WTC11 (cell line): ENCODE measurements at regions not wholly inside any gene's neighbourhood (a gene's known extent, or its start where the extent isn't known, plus 50 kb on each side); places are given as distances from the start of the nearest gene placed in this dataset.

Source experiments
- ATAC-seq: fragments of 200-7000 bp; cut with Tn5 transposase; 2 replicates; pipeline ENCODE4 v1.10.0; 2021; ENCODE audit warnings: mild to moderate bottlenecking, moderate library complexity
- CTCF ChIA-PET: fragments of 300-600 bp; sonication (Branson Sonifier 250); formaldehyde crosslinking; loops from one replicate; lab custom pipeline; 2021; ENCODE audit warnings: antibody characterized with exemption; lab: Charles Lee
- POLR2A ChIA-PET: fragments of 350-600 bp; sonication (Branson Sonifier 250); formaldehyde crosslinking; loops from one replicate; lab custom pipeline; 2021; ENCODE audit warnings: antibody characterized with exemption; lab: Charles Lee
- DNase-seq: peaks from one replicate; pipeline ENCODE4 v3.0.0; 2021; ENCODE audit warnings: low spot score
- H3K27ac Mint-ChIP-seq: 2 replicates; pipeline ENCODE4 v1.8.0; 2021; ENCODE audit warnings: mixed read lengths
- H3K27me3 Mint-ChIP-seq: 2 replicates; pipeline ENCODE4 v1.8.0; 2021; ENCODE audit warnings: low read depth, mild to moderate bottlenecking, moderate library complexity, mixed read lengths
- H3K36me3 Mint-ChIP-seq: 2 replicates; pipeline ENCODE4 v1.8.0; 2021; ENCODE audit warnings: mixed read lengths
- H3K4me1 Mint-ChIP-seq: 2 replicates; pipeline ENCODE4 v1.8.0; 2022; ENCODE audit warnings: mixed read lengths
- H3K4me3 Mint-ChIP-seq: 2 replicates; pipeline ENCODE4 v1.8.0; 2021; ENCODE audit warnings: mild to moderate bottlenecking, moderate library complexity, mixed read lengths
- H3K9me3 Mint-ChIP-seq: 2 replicates; pipeline ENCODE4 v1.8.0; 2021; ENCODE audit warnings: mixed read lengths
- ATF6 ChIP-seq: sonication (generic); formaldehyde crosslinking; IDR thresholded peaks from 2 replicates; pipeline ENCODE4 v1.8.1; 2023; ENCODE audit warnings: mild to moderate bottlenecking, missing genetic modification reagents
- E2F5 ChIP-seq: sonication (generic); formaldehyde crosslinking; IDR thresholded peaks from 2 replicates; pipeline ENCODE4 v1.8.1; 2022; ENCODE audit warnings: mild to moderate bottlenecking, moderate library complexity, missing genetic modification reagents
- FOXJ3 ChIP-seq: sonication (generic); formaldehyde crosslinking; IDR thresholded peaks from 2 replicates; pipeline ENCODE4 v1.9.0; 2021; ENCODE audit warnings: missing genetic modification reagents, mild to moderate bottlenecking, borderline replicate concordance
- GTF2I ChIP-seq: fragments of 250-450 bp; sonication (Bioruptor Pico); conservative IDR thresholded peaks from 2 replicates; pipeline ENCODE4 v1.4.0; 2021; ENCODE audit warnings: mild to moderate bottlenecking
- JAZF1 ChIP-seq: fragments of 250-450 bp; sonication (Bioruptor Pico); IDR thresholded peaks from 2 replicates; pipeline ENCODE4 v1.9.0; 2021; ENCODE audit warnings: moderate library complexity, mild to moderate bottlenecking, inconsistent platforms
- JUN ChIP-seq: sonication (generic); formaldehyde crosslinking; IDR thresholded peaks from 2 replicates; pipeline ENCODE4 v1.8.0; 2023; ENCODE audit warnings: mild to moderate bottlenecking, missing genetic modification reagents
- MXD4 ChIP-seq: fragments of 250-450 bp; sonication (Bioruptor Pico); IDR thresholded peaks from 2 replicates; pipeline ENCODE4 v1.8.0; 2021; ENCODE audit warnings: mild to moderate bottlenecking, moderate library complexity, borderline replicate concordance
- MYBL2 ChIP-seq: sonication (generic); formaldehyde crosslinking; IDR thresholded peaks from 2 replicates; pipeline ENCODE4 v1.8.1; 2023; ENCODE audit warnings: mild to moderate bottlenecking, moderate library complexity, missing genetic modification reagents
- TEAD1 ChIP-seq: sonication (generic); formaldehyde crosslinking; IDR thresholded peaks from 2 replicates; pipeline ENCODE4 v1.8.0; 2022; ENCODE audit warnings: mild to moderate bottlenecking, missing genetic modification reagents
- ZBTB21 ChIP-seq: sonication (generic); formaldehyde crosslinking; IDR thresholded peaks from 2 replicates; pipeline ENCODE4 v1.8.1; 2023; ENCODE audit warnings: mild to moderate bottlenecking, missing genetic modification reagents, borderline replicate concordance
- ZNF512 ChIP-seq: sonication (generic); formaldehyde crosslinking; IDR thresholded peaks from 2 replicates; pipeline ENCODE4 v1.8.1; 2022; ENCODE audit warnings: missing genetic modification reagents, borderline replicate concordance
- ZSCAN18 ChIP-seq: fragments of 250-450 bp; sonication (Bioruptor Pico); IDR thresholded peaks from 2 replicates; pipeline ENCODE4 v2.1.2; 2022; ENCODE audit warnings: mild to moderate bottlenecking, moderate library complexity
- TF ChIP-seq, protein P1 (sequence below): sonication (generic); formaldehyde crosslinking; IDR thresholded peaks from 2 replicates; pipeline ENCODE4 v1.8.0; 2022; ENCODE audit warnings: mild to moderate bottlenecking, missing genetic modification reagents

DNA sequence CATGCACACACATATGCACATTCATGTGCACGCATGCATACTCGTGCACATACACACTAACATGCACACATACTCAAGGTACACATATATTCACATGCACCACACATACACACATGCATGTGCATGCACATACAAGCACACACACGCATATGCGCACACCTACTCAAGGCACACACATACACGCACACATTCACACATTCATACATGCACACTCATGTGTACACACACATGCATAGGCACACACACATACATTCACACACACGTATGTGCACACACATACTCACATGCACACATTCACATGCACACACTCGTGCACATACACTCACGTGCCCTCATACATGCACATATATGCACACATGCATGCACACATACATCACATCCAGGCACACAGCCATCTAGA, 489.0 kb downstream of the MN1 start:
- peaks cover 3% of the 10 kb centered on the region for H3K27me3 Mint-ChIP-seq
- H3K4me1 Mint-ChIP-seq, result peaks cover 4% of the 10 kb centered on the region; the same call in 1 of the 2 replicates
- ATAC-seq, result no peak
- TF ChIP-seq ZBTB21 (CRISPR knock-in tag), result 0 out of 2 replicates have a peak, but pooled peaks have one; percentile 44
- no peak for TF ChIP-seq GTF2I (CRISPR knock-in tag)
- no peak for TF ChIP-seq ZSCAN18 (CRISPR knock-in tag)
- TF ChIP-seq JUN (CRISPR knock-in tag), result no peak
- no peak for TF ChIP-seq TEAD1 (CRISPR knock-in tag)
- no peak for TF ChIP-seq ATF6 (CRISPR knock-in tag)
- TF ChIP-seq MYBL2 (CRISPR knock-in tag), result no peak
- TF ChIP-seq, protein P1, sequence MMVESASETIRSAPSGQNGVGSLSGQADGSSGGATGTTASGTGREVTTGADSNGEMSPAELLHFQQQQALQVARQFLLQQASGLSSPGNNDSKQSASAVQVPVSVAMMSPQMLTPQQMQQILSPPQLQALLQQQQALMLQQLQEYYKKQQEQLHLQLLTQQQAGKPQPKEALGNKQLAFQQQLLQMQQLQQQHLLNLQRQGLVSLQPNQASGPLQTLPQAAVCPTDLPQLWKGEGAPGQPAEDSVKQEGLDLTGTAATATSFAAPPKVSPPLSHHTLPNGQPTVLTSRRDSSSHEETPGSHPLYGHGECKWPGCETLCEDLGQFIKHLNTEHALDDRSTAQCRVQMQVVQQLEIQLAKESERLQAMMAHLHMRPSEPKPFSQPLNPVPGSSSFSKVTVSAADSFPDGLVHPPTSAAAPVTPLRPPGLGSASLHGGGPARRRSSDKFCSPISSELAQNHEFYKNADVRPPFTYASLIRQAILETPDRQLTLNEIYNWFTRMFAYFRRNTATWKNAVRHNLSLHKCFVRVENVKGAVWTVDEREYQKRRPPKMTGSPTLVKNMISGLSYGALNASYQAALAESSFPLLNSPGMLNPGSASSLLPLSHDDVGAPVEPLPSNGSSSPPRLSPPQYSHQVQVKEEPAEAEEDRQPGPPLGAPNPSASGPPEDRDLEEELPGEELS (CRISPR knock-in tag), result 0 out of 2 replicates have a peak, but pooled peaks have one; percentile 35
- TF ChIP-seq MXD4 (CRISPR knock-in tag), result no peak
- TF ChIP-seq E2F5, result no peak
- TF ChIP-seq JAZF1 (CRISPR knock-in tag), result no peak
- TF ChIP-seq, all 79 proteins: peak for 2
- DNase-seq, result no peak
- H3K36me3 Mint-ChIP-seq, result no peaks in the 10 kb centered on the region
- no peaks in the 10 kb centered on the region; the same call in 1 of the 2 replicates for H3K9me3 Mint-ChIP-seq
- ChIA-PET POLR2A (no interaction called here), CTCF (no interaction called here)
- no peak overlapping the region for H3K27ac Mint-ChIP-seq
- no peak overlapping the region for H3K4me3 Mint-ChIP-seq

- no peak overlapping the region for H3K27ac Mint-ChIP-seq
- no peaks in the 10 kb centered on the region; the same call in 1 of the 2 replicates for H3K9me3 Mint-ChIP-seq
- peak; percentile 44 for ATAC-seq
- DNase-seq, result no peak
- peaks cover 3% of the 10 kb centered on the region for H3K27me3 Mint-ChIP-seq
- H3K36me3 Mint-ChIP-seq, result no peaks in the 10 kb centered on the region
- TF ChIP-seq FOXJ3 (CRISPR knock-in tag), result no peak
- TF ChIP-seq ZNF512 (CRISPR knock-in tag), result 0 out of 2 replicates have a peak, but pooled peaks have one; percentile 37
- H3K4me1 Mint-ChIP-seq, result peaks cover 9% of the 10 kb centered on the region
- ChIA-PET POLR2A (no interaction called here), CTCF (no interaction called here)
- no peak overlapping the region for H3K4me3 Mint-ChIP-seq
Measured at GRCh38 chr22:27312966-27313855, 488.3 kb downstream of the MN1 start.
